Tibial nerve (tissue), 4 donors: ENCODE measurements at regions not wholly inside any gene's neighbourhood (a gene's known extent, or its start where the extent isn't known, plus 50 kb on each side); places are given as distances from the start of the nearest gene placed in this dataset.
"Not testable (repeated sequence)": the region's sequence is repeated elsewhere in the genome, so short reads cannot be mapped to it uniquely, and the experiment has no call there.

Source experiments
- DNase-seq, 2 donors: peaks; one replicate each; pipeline ENCODE4 v3.0.0-alpha.2; 2019; ENCODE audit warnings: low spot score in 2 of 2
- H3K27ac ChIP-seq, 4 donors: fragments of 200-600 bp; sonication (generic) in 3 of 4; one replicate each; pipeline ENCODE4 v1.5.1; 2017 to 2019; ENCODE audit warnings: mild to moderate bottlenecking in 1 of 4
- H3K27me3 ChIP-seq, 2 donors: fragments of 200-600 bp; sonication (generic) in 1 of 2; one replicate each; pipeline versions ENCODE4 v1.5.1 to v1.6.0; 2017 to 2019
- H3K36me3 ChIP-seq, 3 donors: fragments of 200-600 bp; sonication (generic); one replicate each; pipeline ENCODE4 v1.5.1; 2018 to 2019
- H3K4me1 ChIP-seq, 4 donors: fragments of 200-600 bp; sonication (generic) in 3 of 4; one replicate each; pipeline ENCODE4 v1.5.1; 2017 to 2019
- H3K4me3 ChIP-seq, 4 donors: fragments of 200-600 bp; sonication (generic) in 3 of 4; one replicate each; pipeline ENCODE4 v1.5.1; 2017 to 2019; ENCODE audit warnings: mild to moderate bottlenecking in 1 of 4, moderate library complexity in 1 of 4
- H3K9me3 ChIP-seq, 4 donors: fragments of 200-600 bp; sonication (generic) in 3 of 4; one replicate each; pipeline ENCODE4 v1.5.1; 2017 to 2019
- CTCF ChIP-seq, 5 experiments: fragments of 200-600 bp in 3 of 5; fragments of 450-650 bp in 2 of 5; sonication (generic) in 3 of 5; IDR thresholded peaks; one replicate each; pipeline ENCODE4 v1.5.1; 2016 to 2019; ENCODE audit warnings: antibody characterized with exemption in 5 of 5, mild to moderate bottlenecking in 3 of 5, moderate library complexity in 2 of 5
- EP300 ChIP-seq, 2 donors: sonication (generic); formaldehyde crosslinking; IDR thresholded peaks; one replicate each; pipeline ENCODE4 v1.6.1; 2017; ENCODE audit warnings: antibody characterized with exemption in 2 of 2, mild to moderate bottlenecking in 1 of 2
- POLR2A ChIP-seq, 2 donors: fragments of 450-650 bp; IDR thresholded peaks; one replicate each; pipeline ENCODE4 v1.6.1; 2017; ENCODE audit warnings: antibody characterized with exemption in 2 of 2, mild to moderate bottlenecking in 2 of 2, moderate library complexity in 2 of 2
- WGBS, 2 donors: methylation state at CpG; one replicate each; pipeline ENCODE4 v1.1.5; 2018; 5-methylcytosine and 5-hydroxymethylcytosine counted together

GRCh38 chr13:22940090-22940710 is 240.6 kb upstream of the SGCG start:
- no peaks in the 10 kb centered on the region for H3K36me3 ChIP-seq
- H3K4me3 ChIP-seq: no peak overlapping the region
- DNase-seq: no peak
- TF ChIP-seq POLR2A (IDR thresholded peaks at IDR 0.05) (no peak), EP300 (IDR thresholded peaks at IDR 0.05) (no peak), CTCF (IDR thresholded peaks at IDR 0.05) (no peak)
- H3K27ac ChIP-seq: no peak overlapping the region
- WGBS, 2 donors: 77 to 87% methylated on average over 4 to 11 of the region's 11 CpGs
- no peaks in the 10 kb centered on the region for H3K9me3 ChIP-seq
- no peaks in the 10 kb centered on the region for H3K4me1 ChIP-seq
- no peaks in the 10 kb centered on the region for H3K27me3 ChIP-seq

- no peaks in the 10 kb centered on the region for H3K4me1 ChIP-seq
- H3K36me3 ChIP-seq: no peaks in the 10 kb centered on the region
- no peak for DNase-seq
- TF ChIP-seq POLR2A (IDR thresholded peaks at IDR 0.05) (no peak), EP300 (IDR thresholded peaks at IDR 0.05) (no peak)
- no peak overlapping the region for H3K4me3 ChIP-seq
- no peak overlapping the region for H3K27ac ChIP-seq
- H3K27me3 ChIP-seq: no peaks in the 10 kb centered on the region
- 79 to 83% methylated on average over 14 of the region's 14 CpGs for WGBS, 2 donors
- H3K9me3 ChIP-seq: no peaks in the 10 kb centered on the region
Measured at GRCh38 chr13:22940736-22941135, 240.0 kb upstream of the SGCG start.

- not testable (repeated sequence) for H3K9me3 ChIP-seq, H3K36me3 ChIP-seq, H3K4me3 ChIP-seq
Measured at GRCh38 chr13:22941495-22941894, 239.3 kb upstream of the SGCG start.

GRCh38 chr13:22942831-22943230 is 237.9 kb upstream of the SGCG start:
- not testable (repeated sequence) for H3K27me3 ChIP-seq, H3K4me3 ChIP-seq, DNase-seq, H3K27ac ChIP-seq, H3K9me3 ChIP-seq, H3K4me1 ChIP-seq, H3K36me3 ChIP-seq
- 88 to 89% methylated on average over 7 to 14 of the region's 14 CpGs for WGBS, 2 donors

More at GRCh38 chr13:22941495-22941894, 239.3 kb upstream of the SGCG start:
- not testable (repeated sequence) for H3K27me3 ChIP-seq, H3K4me1 ChIP-seq, H3K27ac ChIP-seq, DNase-seq
- WGBS, 2 donors: 77 to 82% methylated on average over 6 to 7 of the region's 8 CpGs

- no peak overlapping the region for H3K27ac ChIP-seq
- TF ChIP-seq EP300 (IDR thresholded peaks at IDR 0.05) (no peak), CTCF (IDR thresholded peaks at IDR 0.05) (no peak), POLR2A (IDR thresholded peaks at IDR 0.05) (no peak)
- H3K9me3 ChIP-seq: no peaks in the 10 kb centered on the region
- no peaks in the 10 kb centered on the region for H3K27me3 ChIP-seq
- no peaks in the 10 kb centered on the region for H3K36me3 ChIP-seq
- DNase-seq: no peak
- H3K4me1 ChIP-seq: no peaks in the 10 kb centered on the region
- no peak overlapping the region for H3K4me3 ChIP-seq
- 82 to 88% methylated on average over 13 of the region's 13 CpGs for WGBS, 2 donors
Measured at GRCh38 chr13:22944378-22944777, 236.4 kb upstream of the SGCG start.

- WGBS, 2 donors: 69 to 78% methylated on average over 9 of the region's 9 CpGs
Measured at GRCh38 chr13:22945321-22946226, 235.2 kb upstream of the SGCG start.

More at GRCh38 chr13:22945321-22946226, 235.2 kb upstream of the SGCG start:
- H3K4me3 ChIP-seq: no peak overlapping the region
- no peaks in the 10 kb centered on the region for H3K4me1 ChIP-seq
- H3K27me3 ChIP-seq: no peaks in the 10 kb centered on the region
- H3K27ac ChIP-seq: no peak overlapping the region
- no peaks in the 10 kb centered on the region for H3K36me3 ChIP-seq
- TF ChIP-seq POLR2A (IDR thresholded peaks at IDR 0.05): no peak
- TF ChIP-seq EP300 (IDR thresholded peaks at IDR 0.05): no peak
- TF ChIP-seq CTCF (IDR thresholded peaks at IDR 0.05): no peak
- H3K9me3 ChIP-seq: no peaks in the 10 kb centered on the region
- DNase-seq: no peak
